ENCODE measurements at regions not wholly inside any gene's neighbourhood (a gene's known extent, or its start where the extent isn't known, plus 50 kb on each side); places are given as distances from the start of the nearest gene placed in this dataset.

DNA sequence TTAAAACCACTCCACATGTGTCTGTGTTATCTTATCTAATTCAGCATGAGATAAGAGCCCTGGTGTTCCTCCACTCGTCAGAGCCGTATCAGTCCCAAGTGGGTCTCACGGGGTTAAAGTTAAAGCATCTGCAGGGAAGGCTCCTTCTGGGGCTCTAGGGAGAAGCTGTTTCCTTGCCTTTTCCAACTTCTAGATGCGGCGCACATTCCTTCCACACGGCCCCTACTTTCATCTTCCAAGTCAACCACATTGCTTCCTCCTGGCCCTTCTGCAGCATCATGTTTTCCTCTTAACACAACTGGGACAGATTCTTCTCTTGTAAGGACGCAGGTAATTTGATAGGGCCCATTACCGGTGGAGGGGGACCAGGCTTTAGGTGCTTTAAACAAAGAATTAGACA, 620.1 kb upstream of the DPP6 start:
- TF ChIP-seq, protein P1, sequence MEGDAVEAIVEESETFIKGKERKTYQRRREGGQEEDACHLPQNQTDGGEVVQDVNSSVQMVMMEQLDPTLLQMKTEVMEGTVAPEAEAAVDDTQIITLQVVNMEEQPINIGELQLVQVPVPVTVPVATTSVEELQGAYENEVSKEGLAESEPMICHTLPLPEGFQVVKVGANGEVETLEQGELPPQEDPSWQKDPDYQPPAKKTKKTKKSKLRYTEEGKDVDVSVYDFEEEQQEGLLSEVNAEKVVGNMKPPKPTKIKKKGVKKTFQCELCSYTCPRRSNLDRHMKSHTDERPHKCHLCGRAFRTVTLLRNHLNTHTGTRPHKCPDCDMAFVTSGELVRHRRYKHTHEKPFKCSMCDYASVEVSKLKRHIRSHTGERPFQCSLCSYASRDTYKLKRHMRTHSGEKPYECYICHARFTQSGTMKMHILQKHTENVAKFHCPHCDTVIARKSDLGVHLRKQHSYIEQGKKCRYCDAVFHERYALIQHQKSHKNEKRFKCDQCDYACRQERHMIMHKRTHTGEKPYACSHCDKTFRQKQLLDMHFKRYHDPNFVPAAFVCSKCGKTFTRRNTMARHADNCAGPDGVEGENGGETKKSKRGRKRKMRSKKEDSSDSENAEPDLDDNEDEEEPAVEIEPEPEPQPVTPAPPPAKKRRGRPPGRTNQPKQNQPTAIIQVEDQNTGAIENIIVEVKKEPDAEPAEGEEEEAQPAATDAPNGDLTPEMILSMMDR (tag by site-specific recombination; IDR thresholded peaks at IDR 0.05), result no peak
- no peak for TF ChIP-seq ZNF404 (tag by site-specific recombination; IDR thresholded peaks at IDR 0.05)
- TF ChIP-seq ZNF274 (IDR thresholded peaks at IDR 0.05; ENCODE audit: low read length), result no peak
- no peak for TF ChIP-seq ZNF274 (tag by site-specific recombination; IDR thresholded peaks at IDR 0.05; ENCODE audit: borderline replicate concordance)
- no peak for TF ChIP-seq TRIM28 (IDR thresholded peaks at IDR 0.05; ENCODE audit: borderline replicate concordance, low read length)
- no peak for TF ChIP-seq KLF7 (tag by site-specific recombination; IDR thresholded peaks at IDR 0.05; ENCODE audit: borderline replicate concordance)
- TF ChIP-seq, protein P2, sequence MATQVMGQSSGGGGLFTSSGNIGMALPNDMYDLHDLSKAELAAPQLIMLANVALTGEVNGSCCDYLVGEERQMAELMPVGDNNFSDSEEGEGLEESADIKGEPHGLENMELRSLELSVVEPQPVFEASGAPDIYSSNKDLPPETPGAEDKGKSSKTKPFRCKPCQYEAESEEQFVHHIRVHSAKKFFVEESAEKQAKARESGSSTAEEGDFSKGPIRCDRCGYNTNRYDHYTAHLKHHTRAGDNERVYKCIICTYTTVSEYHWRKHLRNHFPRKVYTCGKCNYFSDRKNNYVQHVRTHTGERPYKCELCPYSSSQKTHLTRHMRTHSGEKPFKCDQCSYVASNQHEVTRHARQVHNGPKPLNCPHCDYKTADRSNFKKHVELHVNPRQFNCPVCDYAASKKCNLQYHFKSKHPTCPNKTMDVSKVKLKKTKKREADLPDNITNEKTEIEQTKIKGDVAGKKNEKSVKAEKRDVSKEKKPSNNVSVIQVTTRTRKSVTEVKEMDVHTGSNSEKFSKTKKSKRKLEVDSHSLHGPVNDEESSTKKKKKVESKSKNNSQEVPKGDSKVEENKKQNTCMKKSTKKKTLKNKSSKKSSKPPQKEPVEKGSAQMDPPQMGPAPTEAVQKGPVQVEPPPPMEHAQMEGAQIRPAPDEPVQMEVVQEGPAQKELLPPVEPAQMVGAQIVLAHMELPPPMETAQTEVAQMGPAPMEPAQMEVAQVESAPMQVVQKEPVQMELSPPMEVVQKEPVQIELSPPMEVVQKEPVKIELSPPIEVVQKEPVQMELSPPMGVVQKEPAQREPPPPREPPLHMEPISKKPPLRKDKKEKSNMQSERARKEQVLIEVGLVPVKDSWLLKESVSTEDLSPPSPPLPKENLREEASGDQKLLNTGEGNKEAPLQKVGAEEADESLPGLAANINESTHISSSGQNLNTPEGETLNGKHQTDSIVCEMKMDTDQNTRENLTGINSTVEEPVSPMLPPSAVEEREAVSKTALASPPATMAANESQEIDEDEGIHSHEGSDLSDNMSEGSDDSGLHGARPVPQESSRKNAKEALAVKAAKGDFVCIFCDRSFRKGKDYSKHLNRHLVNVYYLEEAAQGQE (tag by site-specific recombination; IDR thresholded peaks at IDR 0.05), result no peak
- no peak for TF ChIP-seq ZBTB17 (tag by site-specific recombination; IDR thresholded peaks at IDR 0.05)
- no peak for TF ChIP-seq SP2 (tag by site-specific recombination; IDR thresholded peaks at IDR 0.05)
- TF ChIP-seq SCRT2 (tag by site-specific recombination; IDR thresholded peaks at IDR 0.05), result no peak
- TF ChIP-seq YY1 (tag by site-specific recombination; IDR thresholded peaks at IDR 0.05), result no peak
- no peak for TF ChIP-seq ZNF138 (tag by site-specific recombination; IDR thresholded peaks at IDR 0.05; ENCODE audit: borderline replicate concordance)
- no peak for TF ChIP-seq ZNF529 (tag by site-specific recombination; IDR thresholded peaks at IDR 0.05; ENCODE audit: insufficient replicate concordance)
- TF ChIP-seq ZNF354C (tag by site-specific recombination; IDR thresholded peaks at IDR 0.05; ENCODE audit: borderline replicate concordance, low read depth), result no peak
